CMK (cell line): ENCODE measurements at regions not wholly inside any gene's neighbourhood (a gene's known extent, or its start where the extent isn't known, plus 50 kb on each side); places are given as distances from the start of the nearest gene placed in this dataset.

Experiments
- DNase-seq: peaks from one replicate; pipeline ENCODE4 v3.0.0-alpha.2; 2010; ENCODE audit warnings: low read depth

GRCh38 chr10:105868935-105869334 is 1227.8 kb downstream of the SORCS3 start:
- DNase-seq: no peak

- DNase-seq: no peak
These were observed 1223.8 kb downstream of the SORCS3 start for GRCh38 chr10:105864854-105865253.

GRCh38 chr10:105857268-105858264 is 1216.5 kb downstream of the SORCS3 start:
- no peak for DNase-seq

GRCh38 chr10:105855791-105856190 is 1214.7 kb downstream of the SORCS3 start:
- no peak for DNase-seq

GRCh38 chr10:105844676-105845570 is 1203.8 kb downstream of the SORCS3 start:
- DNase-seq: no peak

DNA sequence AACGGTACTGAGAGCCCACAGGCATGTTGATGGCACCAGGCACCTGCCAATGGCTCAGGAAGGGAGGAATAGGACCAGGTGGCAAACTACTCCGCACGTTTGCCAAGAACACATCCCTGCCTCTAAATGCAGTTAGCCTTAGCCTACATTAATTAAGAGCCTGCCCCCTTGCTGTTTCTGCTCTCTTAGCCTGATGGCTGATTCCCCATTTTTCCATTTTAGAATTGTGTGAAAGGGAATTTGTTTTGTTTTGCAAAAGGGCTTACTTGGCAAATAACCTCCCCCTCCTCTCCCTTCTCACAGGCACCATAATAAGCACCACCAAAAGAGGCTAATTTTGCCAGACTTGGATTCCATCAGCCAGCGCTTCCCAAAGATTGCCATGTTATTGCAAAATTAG is 1203.2 kb downstream of the SORCS3 start:
- DNase-seq: no peak

DNA sequence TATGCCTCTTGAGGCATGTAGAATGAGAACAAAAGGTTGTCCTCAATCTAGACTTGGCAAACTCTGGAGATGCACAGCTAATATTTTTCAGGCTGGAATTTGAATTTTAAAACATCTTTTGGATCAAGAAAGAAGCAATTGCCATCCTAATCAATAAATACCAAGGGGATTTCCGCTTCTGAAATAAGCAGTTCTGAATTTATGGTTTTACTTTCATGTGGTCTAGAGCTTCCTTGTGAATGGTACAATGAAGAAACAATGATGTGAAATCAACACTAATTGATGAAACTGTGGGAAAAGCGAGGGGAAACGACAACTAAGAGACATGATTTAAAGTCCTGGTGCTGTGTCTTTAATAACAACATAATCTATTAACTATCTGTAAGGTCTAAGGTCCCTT is 1202.7 kb downstream of the SORCS3 start:
- DNase-seq: no peak

GRCh38 chr10:105840288-105840770 is 1199.2 kb downstream of the SORCS3 start:
- no peak for DNase-seq

DNA sequence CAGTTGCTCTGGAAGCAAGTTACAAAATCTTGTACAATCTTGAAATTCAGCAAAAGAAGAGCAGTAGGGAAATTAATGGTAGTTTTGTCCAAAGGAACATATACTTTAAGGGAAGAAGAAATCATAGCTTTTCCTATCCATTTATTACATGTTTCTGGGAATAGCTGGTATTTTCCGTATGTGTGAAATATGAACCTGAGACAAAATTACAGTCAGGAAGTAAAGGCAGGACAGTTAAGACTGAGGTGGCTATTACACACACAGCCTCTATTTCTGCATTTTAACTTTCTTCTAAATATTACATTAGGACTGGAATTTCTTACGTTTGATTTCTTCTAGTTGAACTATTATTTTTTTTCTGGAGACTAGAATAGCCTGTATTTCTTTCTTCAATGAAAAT is 1197.3 kb downstream of the SORCS3 start:
- no peak for DNase-seq

DNA sequence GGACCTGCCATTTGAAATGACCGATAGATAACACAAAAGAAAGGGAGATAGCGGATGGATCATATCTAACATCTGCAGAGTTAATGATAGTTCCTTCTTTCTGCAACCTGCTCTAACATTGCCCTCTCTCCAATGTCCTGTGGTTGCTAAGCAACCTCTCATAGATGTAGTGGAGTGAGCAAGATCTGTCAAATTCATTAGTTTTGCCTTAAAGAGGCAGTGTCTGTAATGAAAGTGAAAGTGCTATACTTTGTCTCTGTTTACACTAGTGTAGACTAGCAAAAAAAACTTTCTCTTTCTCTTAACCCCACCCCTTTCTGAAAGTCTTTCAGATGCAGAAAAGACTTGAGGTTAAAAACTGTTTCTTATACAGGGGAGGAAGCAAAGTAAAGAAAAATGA is 1196.9 kb downstream of the SORCS3 start:
- DNase-seq: no peak

GRCh38 chr10:105834261-105835059 is 1193.4 kb downstream of the SORCS3 start:
- DNase-seq: no peak

GRCh38 chr10:105827133-105827532 is 1186.0 kb downstream of the SORCS3 start:
- DNase-seq: no peak

GRCh38 chr10:105807935-105808587 is 1167.0 kb downstream of the SORCS3 start:
- DNase-seq: no peak

DNA sequence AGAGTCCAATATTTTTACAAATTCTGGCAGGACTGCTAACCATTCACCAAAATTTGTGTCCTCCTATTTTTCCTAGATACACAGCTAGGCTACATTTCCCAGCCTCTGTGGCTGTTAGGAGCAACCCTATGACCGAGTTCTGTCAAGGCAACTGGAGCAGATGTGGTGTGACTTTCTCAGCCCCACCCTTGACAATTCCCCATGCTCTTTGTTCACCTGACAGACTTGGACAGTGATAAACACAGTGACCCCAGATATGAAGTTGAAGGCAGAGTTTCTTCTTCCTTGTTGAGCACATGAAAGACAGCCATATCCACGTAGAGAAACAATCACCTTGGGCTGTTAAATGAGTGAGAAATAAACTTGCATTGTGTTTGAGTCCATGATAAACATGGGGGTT is 1162.1 kb downstream of the SORCS3 start:
- DNase-seq: no peak

DNA sequence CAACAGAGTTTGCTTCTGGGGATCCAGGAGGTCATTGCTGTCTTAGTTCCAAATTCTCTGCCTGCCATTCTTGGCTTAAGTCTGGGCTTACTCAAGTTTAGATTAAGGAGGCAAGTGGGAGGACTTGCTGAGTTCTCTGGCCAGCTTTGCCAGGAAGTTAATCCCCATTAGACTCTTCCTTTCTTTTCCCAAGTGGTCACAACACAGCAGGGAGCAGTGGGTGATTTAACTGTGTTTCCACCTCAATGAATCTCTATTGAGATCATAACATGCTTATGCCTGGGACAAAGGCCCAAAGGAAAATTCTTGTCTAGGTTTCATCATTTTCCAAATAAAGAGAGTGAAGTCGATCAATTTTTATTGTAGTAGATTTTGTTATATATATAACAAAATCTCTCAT is 1159.6 kb downstream of the SORCS3 start:
- no peak for DNase-seq

DNA sequence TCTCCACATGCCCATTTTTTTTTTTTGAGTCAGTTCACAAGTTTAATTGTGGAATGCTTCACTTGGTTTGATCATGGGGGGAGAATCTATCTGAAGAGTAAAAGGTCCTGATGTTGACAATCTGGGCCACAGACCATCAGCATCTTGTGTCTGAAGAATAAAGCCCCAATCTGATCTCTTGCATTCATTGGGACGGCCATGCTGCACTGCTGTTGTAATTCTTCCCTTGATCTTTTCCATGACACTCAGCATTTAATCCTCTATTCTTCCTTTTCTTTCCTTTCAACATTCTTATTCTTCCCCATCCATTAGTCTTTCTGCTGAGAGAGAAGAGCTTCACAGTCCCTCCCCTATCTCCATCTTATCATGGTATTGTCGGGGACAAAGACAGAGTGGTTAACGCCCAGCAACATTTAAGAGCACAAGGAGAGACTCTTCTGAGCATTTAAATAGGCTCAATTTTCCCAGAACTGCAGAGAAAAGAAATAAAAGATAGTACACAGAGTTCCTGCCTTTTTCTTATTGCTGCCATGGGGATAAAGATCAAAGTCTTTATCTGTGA is 1157.3 kb downstream of the SORCS3 start:
- DNase-seq: no peak

DNA sequence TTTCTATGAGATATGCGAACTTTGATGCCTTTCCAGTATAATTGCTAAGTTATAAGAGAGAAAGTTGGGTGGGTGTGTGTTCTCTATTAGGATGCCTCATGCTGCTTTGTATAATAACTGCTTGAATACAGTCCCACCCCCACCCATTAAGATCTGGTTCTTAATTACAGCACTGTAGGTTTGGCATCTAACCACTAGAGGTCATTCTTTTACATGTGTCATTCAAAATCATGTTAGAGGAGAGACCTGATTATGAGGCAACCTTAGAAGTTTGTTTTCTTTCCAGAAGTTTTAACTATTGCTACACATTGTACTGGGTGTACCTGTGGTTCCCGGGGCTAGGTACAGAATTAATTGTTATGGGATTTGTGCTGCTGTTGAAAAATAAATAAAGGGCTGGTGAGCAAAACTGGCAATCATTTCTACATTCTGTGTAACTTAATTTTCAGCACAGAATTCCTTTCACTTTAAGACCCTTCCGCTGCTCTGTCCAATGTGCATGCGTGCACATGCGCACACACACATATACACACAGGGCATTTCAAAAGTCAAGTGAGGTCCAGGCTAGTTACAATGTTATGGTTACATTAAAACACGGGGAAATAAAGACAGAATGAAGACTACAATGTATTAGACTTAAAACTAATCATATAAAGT is 1156.3 kb downstream of the SORCS3 start:
- no peak for DNase-seq

- no peak for DNase-seq
These were observed 1152.0 kb downstream of the SORCS3 start for GRCh38 chr10:105793071-105793470.

- no peak for DNase-seq
These were observed 1144.6 kb downstream of the SORCS3 start for GRCh38 chr10:105785721-105786120.

- no peak for DNase-seq
These were observed 1142.9 kb downstream of the SORCS3 start for GRCh38 chr10:105783936-105784483.
